ENCODE measurements at regions not wholly inside any gene's neighbourhood (a gene's known extent, or its start where the extent isn't known, plus 50 kb on each side); places are given as distances from the start of the nearest gene placed in this dataset.

DNA sequence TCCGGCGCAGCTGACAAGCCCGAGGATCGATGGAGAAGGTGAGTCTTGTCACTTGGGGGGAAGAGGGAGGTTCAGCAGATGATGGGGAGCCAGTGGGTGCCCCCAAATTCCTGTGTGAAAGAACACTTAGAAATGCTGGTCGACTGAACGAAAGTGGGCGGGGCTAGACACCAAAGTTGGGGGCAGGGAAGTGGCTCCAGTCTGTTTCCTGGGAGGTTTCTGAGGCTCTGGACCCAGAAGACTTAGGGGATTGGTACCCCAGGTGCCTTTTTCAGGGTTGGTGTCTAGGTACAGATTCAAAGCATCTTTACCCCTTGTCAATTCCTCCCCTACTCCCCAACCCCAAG lies 278.6 kb downstream of the ZSWIM6 start:
- Mint-ChIP-seq H3K27me3 (ENCODE audit: unreplicated experiment) (no peaks in the 10 kb centered on the region), H3K36me3 (ENCODE audit: low read depth, unreplicated experiment) (no peaks in the 10 kb centered on the region), H3K27ac (ENCODE audit: unreplicated experiment) (no peak overlapping the region), H3K9me3 (ENCODE audit: unreplicated experiment) (no peaks in the 10 kb centered on the region), H3K4me3 (ENCODE audit: unreplicated experiment) (no peak overlapping the region), H3K4me1 (ENCODE audit: unreplicated experiment) (peaks cover 6% of the 10 kb centered on the region)
- DNase-seq (ENCODE audit: low spot score) = no peak
- TF ChIP-seq, protein P1, sequence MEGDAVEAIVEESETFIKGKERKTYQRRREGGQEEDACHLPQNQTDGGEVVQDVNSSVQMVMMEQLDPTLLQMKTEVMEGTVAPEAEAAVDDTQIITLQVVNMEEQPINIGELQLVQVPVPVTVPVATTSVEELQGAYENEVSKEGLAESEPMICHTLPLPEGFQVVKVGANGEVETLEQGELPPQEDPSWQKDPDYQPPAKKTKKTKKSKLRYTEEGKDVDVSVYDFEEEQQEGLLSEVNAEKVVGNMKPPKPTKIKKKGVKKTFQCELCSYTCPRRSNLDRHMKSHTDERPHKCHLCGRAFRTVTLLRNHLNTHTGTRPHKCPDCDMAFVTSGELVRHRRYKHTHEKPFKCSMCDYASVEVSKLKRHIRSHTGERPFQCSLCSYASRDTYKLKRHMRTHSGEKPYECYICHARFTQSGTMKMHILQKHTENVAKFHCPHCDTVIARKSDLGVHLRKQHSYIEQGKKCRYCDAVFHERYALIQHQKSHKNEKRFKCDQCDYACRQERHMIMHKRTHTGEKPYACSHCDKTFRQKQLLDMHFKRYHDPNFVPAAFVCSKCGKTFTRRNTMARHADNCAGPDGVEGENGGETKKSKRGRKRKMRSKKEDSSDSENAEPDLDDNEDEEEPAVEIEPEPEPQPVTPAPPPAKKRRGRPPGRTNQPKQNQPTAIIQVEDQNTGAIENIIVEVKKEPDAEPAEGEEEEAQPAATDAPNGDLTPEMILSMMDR (IDR thresholded peaks at IDR 0.05; ENCODE audit: unreplicated experiment) = no peak

DNA sequence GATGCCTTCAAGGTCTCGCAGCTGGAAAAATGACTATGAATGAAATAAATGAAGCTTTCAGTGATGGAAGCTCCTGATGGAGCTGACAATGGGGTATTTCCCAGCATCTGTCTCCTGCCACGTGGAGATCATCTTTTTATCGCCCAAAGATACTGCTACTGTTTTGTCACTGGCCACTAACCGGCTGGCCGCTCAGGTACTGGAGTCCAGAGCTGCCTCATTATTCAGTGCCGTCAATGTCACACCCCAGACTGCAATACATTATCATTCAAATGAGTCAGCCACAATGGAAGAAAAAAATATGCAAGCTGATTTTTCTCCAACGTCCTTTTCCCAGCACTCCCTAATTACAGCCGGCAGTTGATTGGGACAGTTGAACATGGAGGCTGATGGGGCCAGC lies 280.4 kb downstream of the ZSWIM6 start:
- no peak for DNase-seq (ENCODE audit: low spot score)
- Mint-ChIP-seq H3K36me3 (ENCODE audit: low read depth, unreplicated experiment) (no peaks in the 10 kb centered on the region), H3K27me3 (ENCODE audit: unreplicated experiment) (no peaks in the 10 kb centered on the region), H3K4me3 (ENCODE audit: unreplicated experiment) (no peak overlapping the region), H3K27ac (ENCODE audit: unreplicated experiment) (no peak overlapping the region), H3K4me1 (ENCODE audit: unreplicated experiment) (peaks cover 6% of the 10 kb centered on the region), H3K9me3 (ENCODE audit: unreplicated experiment) (no peaks in the 10 kb centered on the region)
- TF ChIP-seq, protein P1 (IDR thresholded peaks at IDR 0.05; ENCODE audit: unreplicated experiment) = no peak

DNA sequence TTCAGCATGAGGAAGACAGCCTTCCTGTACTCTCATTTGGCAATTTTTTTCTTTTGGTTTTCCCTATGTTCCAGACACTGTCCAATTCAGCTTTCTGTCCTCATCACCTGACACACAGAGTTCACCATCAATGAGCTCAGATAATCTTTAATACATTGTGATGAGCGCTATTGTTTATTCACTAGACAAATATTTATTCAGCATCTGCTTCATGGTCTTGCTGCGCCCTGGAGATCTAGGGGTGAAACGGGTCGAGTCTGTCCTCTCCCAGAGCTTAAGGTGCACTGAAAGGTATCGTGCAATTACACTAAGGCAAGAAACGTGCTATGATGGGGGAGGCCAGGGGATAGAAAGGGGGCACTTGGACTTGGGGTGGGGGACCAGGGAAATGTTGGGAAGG lies 281.6 kb downstream of the ZSWIM6 start:
- Mint-ChIP-seq H3K27me3 (ENCODE audit: unreplicated experiment) (no peaks in the 10 kb centered on the region), H3K36me3 (ENCODE audit: low read depth, unreplicated experiment) (no peaks in the 10 kb centered on the region)
- TF ChIP-seq, protein P1 (IDR thresholded peaks at IDR 0.05; ENCODE audit: unreplicated experiment) = no peak

DNA sequence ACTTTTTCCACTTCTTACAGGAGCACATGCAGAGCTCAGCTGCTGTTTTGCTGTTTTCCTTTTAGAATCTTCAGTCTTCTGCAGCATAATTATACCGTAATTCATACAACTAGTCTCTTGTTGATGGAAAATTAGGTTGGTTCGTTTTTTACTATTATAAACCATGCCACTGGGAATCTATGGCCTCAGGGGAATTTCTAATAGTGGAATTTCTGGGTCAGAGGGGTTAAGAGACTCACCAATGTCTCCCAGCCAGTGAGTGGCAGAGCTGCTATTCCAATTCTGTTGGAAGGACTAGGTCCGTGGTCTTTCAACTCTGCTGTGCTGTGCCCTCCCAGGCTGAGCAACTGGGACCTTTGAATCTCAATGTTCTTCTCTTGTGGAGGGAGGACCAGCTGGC lies 282.5 kb downstream of the ZSWIM6 start:
- Mint-ChIP-seq H3K9me3 (ENCODE audit: unreplicated experiment) (no peaks in the 10 kb centered on the region), H3K36me3 (ENCODE audit: low read depth, unreplicated experiment) (no peaks in the 10 kb centered on the region), H3K4me1 (ENCODE audit: unreplicated experiment) (peaks cover 6% of the 10 kb centered on the region), H3K27ac (ENCODE audit: unreplicated experiment) (no peak overlapping the region), H3K4me3 (ENCODE audit: unreplicated experiment) (no peak overlapping the region), H3K27me3 (ENCODE audit: unreplicated experiment) (no peaks in the 10 kb centered on the region)
- TF ChIP-seq, protein P1 (IDR thresholded peaks at IDR 0.05; ENCODE audit: unreplicated experiment) = no peak
- DNase-seq (ENCODE audit: low spot score) = no peak

More for the DNA sequence above, 281.6 kb downstream of the ZSWIM6 start:
- no peak for DNase-seq (ENCODE audit: low spot score)
- Mint-ChIP-seq H3K4me3 (ENCODE audit: unreplicated experiment) (no peak overlapping the region), H3K27ac (ENCODE audit: unreplicated experiment) (no peak overlapping the region), H3K9me3 (ENCODE audit: unreplicated experiment) (no peaks in the 10 kb centered on the region), H3K4me1 (ENCODE audit: unreplicated experiment) (peaks cover 6% of the 10 kb centered on the region)

DNA sequence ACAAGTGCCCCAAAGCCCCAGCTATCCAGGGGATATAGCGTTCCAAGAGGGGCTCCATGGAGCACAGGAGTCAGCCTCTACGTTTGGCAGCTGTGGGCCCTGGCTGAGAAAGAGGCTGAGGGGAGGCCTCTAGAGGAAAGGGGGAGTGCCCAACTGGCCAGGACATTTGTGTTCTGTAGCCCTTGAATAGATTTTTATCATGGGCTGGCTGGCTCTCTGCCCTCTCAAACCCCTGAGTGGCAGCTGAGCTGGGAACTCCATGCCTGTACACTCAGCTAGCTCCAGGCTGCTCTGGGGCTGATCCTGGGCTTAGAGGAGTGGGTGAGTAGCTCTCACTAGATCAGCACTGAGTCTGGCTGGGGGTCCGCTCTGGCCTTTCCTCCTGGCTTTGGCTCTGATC lies 285.0 kb downstream of the ZSWIM6 start:
- H3K4me1 Mint-ChIP-seq (ENCODE audit: unreplicated experiment) = peaks cover 3% of the 10 kb centered on the region
- no peak overlapping the region for H3K27ac Mint-ChIP-seq (ENCODE audit: unreplicated experiment)
- TF ChIP-seq, protein P1 (IDR thresholded peaks at IDR 0.05; ENCODE audit: unreplicated experiment) = no peak
- H3K9me3 Mint-ChIP-seq (ENCODE audit: unreplicated experiment) = no peaks in the 10 kb centered on the region
- H3K4me3 Mint-ChIP-seq (ENCODE audit: unreplicated experiment) = no peak overlapping the region
- DNase-seq (ENCODE audit: low spot score) = no peak
- H3K36me3 Mint-ChIP-seq (ENCODE audit: low read depth, unreplicated experiment) = no peaks in the 10 kb centered on the region
- H3K27me3 Mint-ChIP-seq (ENCODE audit: unreplicated experiment) = no peaks in the 10 kb centered on the region
